Activated T-cell treated with anti-CD3 and anti-CD28 coated beads for 4 hours (primary cell): ENCODE measurements at regions not wholly inside any gene's neighbourhood (a gene's known extent, or its start where the extent isn't known, plus 50 kb on each side); places are given as distances from the start of the nearest gene placed in this dataset.

Source experiments
- DNase-seq: peaks from one replicate; pipeline ENCODE4 v3.0.0-alpha.2; 2020

GRCh38 chr9:118976160-118976559 is 393.1 kb downstream of the BRINP1 start:
- DNase-seq = no peak

DNA sequence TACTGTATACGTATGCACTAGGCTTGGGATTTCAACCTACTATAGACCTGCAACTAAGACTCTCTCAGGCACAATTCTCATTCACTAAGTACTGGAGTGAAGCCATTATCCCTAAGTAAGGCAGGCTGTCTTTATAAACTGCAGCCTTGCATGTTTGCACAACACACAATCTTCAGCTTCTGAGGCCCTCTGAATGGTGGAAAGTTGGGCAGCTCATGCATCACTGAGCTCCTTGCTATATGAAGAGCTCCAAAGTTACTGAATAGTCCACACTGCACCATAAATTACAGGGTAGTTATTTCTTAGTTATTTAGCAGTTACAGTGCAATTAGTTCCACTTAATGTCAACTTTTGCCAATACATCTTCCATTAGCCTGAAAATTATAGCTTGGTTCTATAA is 384.6 kb downstream of the BRINP1 start:
- no peak for DNase-seq

GRCh38 chr9:118985851-118986250 is 383.4 kb downstream of the BRINP1 start:
- no peak for DNase-seq

DNA sequence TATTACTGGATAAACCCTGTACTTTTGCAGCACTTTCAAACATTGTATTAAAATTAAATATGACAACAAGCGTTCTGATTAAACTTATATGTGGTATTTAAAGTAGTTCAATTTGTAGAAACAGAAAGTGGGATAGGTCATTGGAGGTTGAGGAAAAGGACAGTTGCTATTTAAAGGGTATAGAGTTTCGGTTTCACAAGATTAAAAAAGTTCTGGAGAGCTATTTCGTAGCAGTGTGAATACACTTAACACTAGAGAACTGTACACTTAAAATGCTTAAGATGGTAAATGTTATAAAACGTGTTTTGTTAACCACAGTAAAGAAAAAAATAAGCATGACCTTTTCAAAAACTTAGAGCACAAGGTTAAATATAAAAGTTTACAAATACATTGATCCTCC is 382.1 kb downstream of the BRINP1 start:
- DNase-seq = no peak

DNA sequence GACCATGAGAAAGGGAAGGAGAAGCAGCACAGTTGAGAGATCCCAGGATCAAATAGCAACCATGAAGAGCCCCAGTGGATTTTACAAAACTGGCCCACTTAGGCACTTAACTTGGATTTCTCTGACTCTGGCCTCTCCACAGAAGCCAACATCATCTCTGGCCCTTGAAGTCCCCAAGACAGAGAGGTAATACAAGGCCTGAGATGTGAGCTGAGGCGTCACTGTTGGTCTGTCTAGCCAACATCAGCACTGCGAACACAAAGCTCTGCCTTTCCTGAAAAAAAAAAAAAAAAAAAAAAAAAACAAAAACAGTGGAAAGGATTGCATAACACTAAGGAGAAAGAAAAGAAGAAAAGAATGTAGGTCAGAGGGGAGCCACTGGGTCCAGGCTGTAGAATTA is 378.3 kb downstream of the BRINP1 start:
- no peak for DNase-seq

GRCh38 chr9:118991366-118992285 is 377.6 kb downstream of the BRINP1 start:
- no peak for DNase-seq

GRCh38 chr9:118992813-118993794 is 376.1 kb downstream of the BRINP1 start:
- no peak for DNase-seq

DNA sequence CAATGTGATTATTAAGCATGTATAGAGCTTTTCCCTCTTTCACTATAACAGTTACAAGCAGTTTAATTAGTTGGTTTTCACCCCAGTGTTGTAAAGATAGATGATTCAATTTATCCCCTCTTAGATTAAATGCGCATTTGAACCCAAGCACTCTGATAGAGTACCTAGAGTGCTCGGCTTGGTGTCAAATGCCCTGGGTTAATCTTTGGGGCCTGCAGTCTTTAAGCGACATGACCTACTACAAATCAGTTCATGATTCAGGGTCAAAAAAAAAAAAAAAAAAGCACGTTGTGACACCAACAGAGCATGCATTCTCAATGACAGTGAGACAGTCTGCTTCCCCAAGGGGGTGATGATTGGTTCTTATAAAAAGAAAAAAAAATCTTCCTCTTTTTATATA is 375.3 kb downstream of the BRINP1 start:
- no peak for DNase-seq

GRCh38 chr9:119002491-119002890 is 366.7 kb downstream of the BRINP1 start:
- DNase-seq = no peak

DNA sequence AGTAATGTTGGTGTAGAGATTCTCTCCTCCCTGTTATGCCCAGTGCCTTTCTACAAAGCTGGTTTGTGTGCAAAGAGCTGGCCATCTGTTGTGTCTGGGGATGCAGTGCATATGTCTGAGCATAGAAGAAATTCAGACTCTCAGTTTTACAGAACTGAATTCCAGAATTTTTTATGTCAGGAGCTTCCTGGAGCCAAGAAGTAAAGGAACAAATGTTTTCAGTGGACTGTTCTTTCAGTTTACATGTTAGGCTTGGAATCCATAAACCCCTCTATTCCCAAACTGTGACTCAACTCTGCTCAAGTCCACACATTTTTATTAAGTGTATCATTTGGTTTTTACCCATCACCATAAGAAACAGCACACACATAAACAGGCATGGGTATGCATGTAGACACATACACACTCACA is 366.0 kb downstream of the BRINP1 start:
- DNase-seq = no peak

GRCh38 chr9:119003882-119004617 is 365.2 kb downstream of the BRINP1 start:
- no peak for DNase-seq

DNA sequence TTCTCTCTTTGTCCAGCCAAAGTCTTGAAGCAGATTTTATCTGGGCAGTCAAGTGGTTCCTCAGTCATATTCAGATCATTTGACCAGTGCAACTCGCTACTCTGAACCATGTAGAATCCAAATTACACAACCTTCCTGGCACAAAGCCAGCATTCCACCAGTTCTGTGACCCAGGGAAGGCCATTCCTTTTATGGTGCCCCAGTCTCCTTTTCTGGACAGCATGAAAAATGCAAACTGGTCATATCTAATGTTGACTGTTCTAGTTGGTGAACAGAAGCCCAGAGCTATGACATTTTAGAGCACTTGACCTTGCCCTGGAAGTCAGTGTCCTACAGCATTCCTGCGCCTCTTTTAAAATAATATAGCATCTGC is 364.6 kb downstream of the BRINP1 start:
- no peak for DNase-seq

DNA sequence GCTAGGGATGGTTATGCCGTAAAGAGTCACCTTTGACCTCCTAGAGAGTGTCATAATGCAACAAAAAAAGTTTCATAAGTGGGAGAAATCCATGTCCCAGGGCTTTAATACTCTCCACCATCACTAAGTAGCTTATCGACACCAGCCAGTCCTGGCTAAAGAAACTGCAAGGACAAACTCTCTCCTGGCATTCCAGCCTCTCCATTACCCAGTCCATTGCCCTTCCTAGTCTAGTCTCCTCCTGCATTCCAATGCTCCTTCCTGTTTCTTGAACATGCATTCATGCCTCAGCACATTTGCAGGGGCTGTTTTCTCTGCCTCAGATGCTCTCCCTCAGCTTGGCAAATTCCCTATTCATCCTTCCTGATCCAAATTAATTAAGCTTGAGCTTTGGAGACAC is 364.1 kb downstream of the BRINP1 start:
- DNase-seq = no peak

DNA sequence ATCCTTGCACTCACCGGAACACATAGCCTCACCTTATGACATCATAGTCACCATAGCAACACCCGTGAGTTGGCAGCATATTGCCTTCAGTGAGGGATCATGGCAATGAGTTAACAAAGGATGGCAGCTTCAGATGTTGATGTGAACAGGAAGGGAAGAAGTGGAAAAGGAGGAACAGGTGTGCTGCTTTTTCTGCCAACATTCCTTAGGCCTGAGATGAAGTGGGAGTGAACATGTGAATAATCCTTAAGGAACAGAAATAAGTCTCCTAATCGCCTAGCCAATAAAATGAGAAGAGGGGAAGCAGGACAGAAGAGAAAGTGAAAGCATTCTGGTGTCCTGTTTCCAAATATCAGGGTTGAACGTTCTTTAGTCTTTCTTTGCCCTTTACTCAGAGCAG is 360.0 kb downstream of the BRINP1 start:
- DNase-seq = no peak

DNA sequence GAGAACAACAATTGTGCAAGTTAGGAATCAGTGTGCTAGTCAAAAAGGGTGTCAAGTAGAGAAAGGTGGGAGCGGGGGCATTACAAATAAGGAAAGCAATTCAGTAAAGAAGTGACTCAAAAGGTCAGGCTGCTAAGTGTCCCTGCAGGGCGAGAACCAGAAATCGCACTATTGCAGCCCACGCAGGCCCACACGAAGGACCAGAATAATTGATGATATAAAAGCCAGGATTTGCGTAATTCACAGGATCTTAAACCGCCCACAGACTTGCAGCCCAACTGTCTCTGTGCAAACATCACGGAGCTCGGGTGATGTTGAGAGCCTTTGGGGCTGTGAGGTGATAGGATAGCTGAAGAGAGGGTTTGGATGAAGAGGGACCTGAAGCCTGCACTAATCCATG is 349.0 kb downstream of the BRINP1 start:
- no peak for DNase-seq

DNA sequence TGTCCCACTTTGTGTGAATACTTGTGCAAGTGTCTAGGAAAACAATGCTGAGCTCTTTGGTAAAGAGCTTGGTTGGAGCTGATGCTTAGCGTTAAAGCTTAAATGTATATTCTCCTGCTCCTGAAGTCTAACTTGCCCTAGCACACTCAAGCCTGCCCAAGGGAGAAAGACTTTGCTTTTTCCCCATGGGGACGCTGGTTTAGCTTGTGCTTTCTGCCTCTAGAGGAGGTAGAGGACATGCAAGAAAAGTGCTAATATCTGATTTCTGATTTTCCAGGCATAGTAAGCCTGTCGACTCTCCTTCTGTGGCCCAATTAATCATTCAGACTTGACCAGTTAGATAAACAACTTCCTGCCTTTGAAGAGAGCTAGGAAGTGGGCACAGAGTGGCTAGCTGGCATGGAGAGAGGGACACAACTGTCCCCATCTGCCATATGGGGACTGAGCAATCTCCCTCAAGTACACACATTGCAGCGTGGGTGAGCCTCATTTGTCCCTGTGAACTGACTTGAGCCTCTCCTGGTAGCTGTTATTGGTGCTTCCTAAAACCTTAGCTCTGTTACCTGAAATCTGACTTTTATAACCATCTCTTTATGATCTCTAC is 348.4 kb downstream of the BRINP1 start:
- DNase-seq = no peak

DNA sequence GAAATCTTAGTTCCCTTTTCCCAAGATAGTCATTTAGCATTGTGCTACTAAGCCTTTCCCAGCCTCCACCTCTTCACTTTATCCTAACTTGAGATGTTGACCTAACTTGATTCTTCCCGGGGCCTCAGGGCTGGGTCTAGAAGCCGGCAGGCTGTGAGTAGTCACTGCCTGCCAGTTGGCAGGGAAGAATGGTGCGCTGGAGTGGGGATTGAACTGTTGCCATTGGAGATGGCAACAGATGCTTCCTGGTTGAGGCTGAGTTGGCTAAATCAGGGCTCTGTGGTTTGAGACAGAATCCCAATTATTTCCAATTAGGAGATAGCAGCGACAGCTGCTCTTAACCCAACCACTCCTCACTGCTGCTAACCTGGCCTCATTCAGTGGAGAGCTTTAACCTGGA is 343.1 kb downstream of the BRINP1 start:
- no peak for DNase-seq

DNA sequence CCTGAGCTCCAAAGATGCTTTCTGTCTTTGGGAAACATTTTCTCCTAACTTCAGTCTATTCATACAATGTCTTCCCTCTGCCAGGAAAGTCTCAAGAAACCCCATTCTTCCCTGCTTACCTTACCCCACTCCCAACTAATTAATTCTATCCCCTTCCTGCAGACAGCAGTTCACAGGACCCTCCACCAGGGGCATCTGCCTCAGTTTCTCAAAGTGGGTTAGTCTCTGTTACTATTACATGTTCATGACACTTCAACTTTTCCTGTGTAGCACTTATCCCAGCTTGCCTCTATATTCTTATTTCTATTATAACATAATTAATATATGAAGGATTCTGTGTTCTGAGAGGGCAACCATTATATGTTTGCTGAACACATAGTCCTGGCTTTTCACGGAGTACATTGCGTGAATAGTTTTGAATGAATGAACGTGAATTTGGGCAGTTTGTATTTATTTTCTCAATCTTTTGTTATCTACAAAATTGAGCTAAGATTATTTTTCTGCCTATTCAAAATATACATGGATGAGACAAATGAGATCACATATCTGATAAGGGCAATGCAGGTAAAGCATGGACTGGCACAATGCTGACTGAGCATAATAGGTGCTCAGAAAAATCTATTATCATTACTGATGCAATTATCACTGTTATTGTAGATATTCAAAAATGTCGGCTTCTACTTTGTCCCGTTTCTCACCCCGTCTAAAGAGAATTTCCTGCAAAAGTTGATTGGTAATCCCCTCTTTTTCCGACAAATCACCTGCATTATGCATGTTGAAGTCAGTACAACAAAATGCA is 341.1 kb downstream of the BRINP1 start:
- no peak for DNase-seq

DNA sequence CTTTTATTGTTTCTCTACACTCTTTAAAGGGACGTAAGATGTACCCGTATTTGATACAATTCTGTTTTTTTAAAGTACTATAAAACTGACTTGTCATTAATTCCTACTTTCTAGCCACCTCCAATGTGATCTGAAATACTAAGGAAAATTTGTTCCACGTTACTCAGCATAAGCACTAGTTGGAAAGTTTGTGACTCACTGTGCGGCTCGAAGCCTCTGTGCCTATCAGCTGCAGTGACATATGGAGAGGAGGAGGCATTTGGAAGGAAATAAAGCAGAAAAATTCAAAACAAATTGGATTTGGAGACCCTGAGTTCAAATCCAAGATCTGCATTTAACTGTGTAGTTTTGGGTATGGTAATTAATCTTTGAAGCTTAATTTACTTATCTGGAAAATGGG is 339.3 kb downstream of the BRINP1 start:
- no peak for DNase-seq

- DNase-seq = no peak
Measured at GRCh38 chr9:119033596-119033995, 335.6 kb downstream of the BRINP1 start.

- no peak for DNase-seq
Measured at GRCh38 chr9:119036969-119037368, 332.3 kb downstream of the BRINP1 start.

GRCh38 chr9:119043996-119044395 is 325.2 kb downstream of the BRINP1 start:
- DNase-seq = no peak
